Esophagus muscularis mucosa (tissue), 3 donors: ENCODE measurements at regions not wholly inside any gene's neighbourhood (a gene's known extent, or its start where the extent isn't known, plus 50 kb on each side); places are given as distances from the start of the nearest gene placed in this dataset.

Experiments
- POLR2A ChIP-seq: fragments of 450-650 bp; IDR thresholded peaks from one replicate; pipeline ENCODE4 v1.6.1; 2017; ENCODE audit warnings: antibody characterized with exemption, moderate library complexity, mild to moderate bottlenecking, low read depth
- POLR2AphosphoS5 ChIP-seq, 2 donors: sonication (generic); formaldehyde crosslinking; IDR thresholded peaks; one replicate each; pipeline ENCODE4 v1.6.1; 2017; ENCODE audit warnings: antibody characterized with exemption in 2 of 2
- TF ChIP-seq, protein P1 (sequence below), 3 experiments: fragments of 200-600 bp in 2 of 3; fragments of 450-650 bp in 1 of 3; sonication (generic) in 2 of 3; IDR thresholded peaks; one replicate each; pipeline ENCODE4 v1.5.1; 2017 to 2019; ENCODE audit warnings: antibody characterized with exemption in 3 of 3, mild to moderate bottlenecking in 2 of 3, moderate library complexity in 1 of 3

DNA sequence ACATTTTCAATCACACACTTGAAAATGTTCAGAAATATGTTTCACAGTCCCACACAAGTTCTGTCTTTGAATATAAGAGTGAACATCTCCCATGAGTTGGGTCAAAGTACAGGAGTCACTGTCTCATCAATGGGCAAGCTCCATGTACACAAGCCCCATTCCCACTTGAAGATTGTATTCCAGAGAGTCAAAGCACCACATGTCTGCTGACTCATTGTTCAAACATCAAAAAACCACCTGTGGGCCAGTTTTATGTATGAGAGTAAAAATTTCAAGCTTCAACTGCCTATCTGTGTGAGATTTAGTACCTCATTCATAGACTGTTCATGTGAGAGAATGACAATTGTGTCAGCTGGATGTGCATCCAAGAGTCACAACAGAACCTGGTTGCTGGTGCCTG is 1174.4 kb upstream of the AMELY start:
- TF ChIP-seq, protein P1, sequence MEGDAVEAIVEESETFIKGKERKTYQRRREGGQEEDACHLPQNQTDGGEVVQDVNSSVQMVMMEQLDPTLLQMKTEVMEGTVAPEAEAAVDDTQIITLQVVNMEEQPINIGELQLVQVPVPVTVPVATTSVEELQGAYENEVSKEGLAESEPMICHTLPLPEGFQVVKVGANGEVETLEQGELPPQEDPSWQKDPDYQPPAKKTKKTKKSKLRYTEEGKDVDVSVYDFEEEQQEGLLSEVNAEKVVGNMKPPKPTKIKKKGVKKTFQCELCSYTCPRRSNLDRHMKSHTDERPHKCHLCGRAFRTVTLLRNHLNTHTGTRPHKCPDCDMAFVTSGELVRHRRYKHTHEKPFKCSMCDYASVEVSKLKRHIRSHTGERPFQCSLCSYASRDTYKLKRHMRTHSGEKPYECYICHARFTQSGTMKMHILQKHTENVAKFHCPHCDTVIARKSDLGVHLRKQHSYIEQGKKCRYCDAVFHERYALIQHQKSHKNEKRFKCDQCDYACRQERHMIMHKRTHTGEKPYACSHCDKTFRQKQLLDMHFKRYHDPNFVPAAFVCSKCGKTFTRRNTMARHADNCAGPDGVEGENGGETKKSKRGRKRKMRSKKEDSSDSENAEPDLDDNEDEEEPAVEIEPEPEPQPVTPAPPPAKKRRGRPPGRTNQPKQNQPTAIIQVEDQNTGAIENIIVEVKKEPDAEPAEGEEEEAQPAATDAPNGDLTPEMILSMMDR (IDR thresholded peaks at IDR 0.05) = no peak
- TF ChIP-seq POLR2A = no peak
- TF ChIP-seq POLR2AphosphoS5 (IDR thresholded peaks at IDR 0.05) = no peak
